GM21390 (cell line): ENCODE measurements at regions not wholly inside any gene's neighbourhood (a gene's known extent, or its start where the extent isn't known, plus 50 kb on each side); places are given as distances from the start of the nearest gene placed in this dataset.

Experiments
- ATAC-seq: cut with Tn5 transposase; IDR thresholded peaks from one replicate; pipeline ENCODE4 v1.9.1; 2021; ENCODE audit not compliant: unreplicated experiment

- no peak for ATAC-seq
Observed at GRCh38 chr1:73662526-73662925, 535.5 kb downstream of the LRRIQ3 start.

- no peak for ATAC-seq
Observed at GRCh38 chr1:73659136-73659535, 538.8 kb downstream of the LRRIQ3 start.

- no peak for ATAC-seq
Observed at GRCh38 chr1:73654714-73655113, 543.3 kb downstream of the LRRIQ3 start.

GRCh38 chr1:73644198-73644597 is 553.8 kb downstream of the LRRIQ3 start:
- no peak for ATAC-seq

GRCh38 chr1:73639494-73639893 is 558.5 kb downstream of the LRRIQ3 start:
- ATAC-seq = no peak

GRCh38 chr1:73637264-73637663 is 560.7 kb downstream of the LRRIQ3 start:
- ATAC-seq = no peak

GRCh38 chr1:73635021-73635420 is 563.0 kb downstream of the LRRIQ3 start:
- no peak for ATAC-seq

- no peak for ATAC-seq
Observed at GRCh38 chr1:73627723-73628122, 570.3 kb downstream of the LRRIQ3 start.

- ATAC-seq = no peak
Observed at GRCh38 chr1:73626326-73626725, 571.6 kb downstream of the LRRIQ3 start.

GRCh38 chr1:73623946-73624345 is 574.0 kb downstream of the LRRIQ3 start:
- ATAC-seq = no peak

GRCh38 chr1:73617145-73617544 is 580.8 kb downstream of the LRRIQ3 start:
- ATAC-seq = no peak

GRCh38 chr1:73611681-73612080 is 586.3 kb downstream of the LRRIQ3 start:
- no peak for ATAC-seq

GRCh38 chr1:73604739-73605138 is 593.2 kb downstream of the LRRIQ3 start:
- ATAC-seq = no peak

GRCh38 chr1:73604211-73604610 is 593.8 kb downstream of the LRRIQ3 start:
- ATAC-seq = no peak

- no peak for ATAC-seq
Observed at GRCh38 chr1:73593804-73594203, 604.2 kb downstream of the LRRIQ3 start.

- no peak for ATAC-seq
Observed at GRCh38 chr1:73593364-73593763, 604.6 kb downstream of the LRRIQ3 start.

- ATAC-seq = no peak
Observed at GRCh38 chr1:73587080-73587479, 610.9 kb downstream of the LRRIQ3 start.

- no peak for ATAC-seq
Observed at GRCh38 chr1:73577206-73577605, 620.8 kb downstream of the LRRIQ3 start.

GRCh38 chr1:73576083-73576482 is 621.9 kb downstream of the LRRIQ3 start:
- no peak for ATAC-seq

- ATAC-seq = no peak
Observed at GRCh38 chr1:73564294-73564693, 633.7 kb downstream of the LRRIQ3 start.

GRCh38 chr1:73556270-73556669 is 641.7 kb downstream of the LRRIQ3 start:
- no peak for ATAC-seq

- no peak for ATAC-seq
Observed at GRCh38 chr1:73537400-73537799, 660.6 kb downstream of the LRRIQ3 start.

GRCh38 chr1:73517603-73518191 is 680.3 kb downstream of the LRRIQ3 start:
- no peak for ATAC-seq
